22Rv1 (cell line): ENCODE measurements at regions not wholly inside any gene's neighbourhood (a gene's known extent, or its start where the extent isn't known, plus 50 kb on each side); places are given as distances from the start of the nearest gene placed in this dataset.
"Not testable (repeated sequence)": the region's sequence is repeated elsewhere in the genome, so short reads cannot be mapped to it uniquely, and the experiment has no call there.

Experiments used
- H3K27ac ChIP-seq: fragments of 450-650 bp; 2 replicates; pipeline ENCODE4 v1.5.1; 2017
- ZFX ChIP-seq: fragments of 450-650 bp; IDR thresholded peaks from 2 replicates; pipeline ENCODE4 v1.6.1; 2017; ENCODE audit warnings: antibody characterized with exemption, borderline replicate concordance
- TF ChIP-seq, protein P1 (sequence below): fragments of 450-650 bp; IDR thresholded peaks from 2 replicates; pipeline ENCODE4 v1.5.1; 2017; ENCODE audit warnings: mild to moderate bottlenecking

DNA sequence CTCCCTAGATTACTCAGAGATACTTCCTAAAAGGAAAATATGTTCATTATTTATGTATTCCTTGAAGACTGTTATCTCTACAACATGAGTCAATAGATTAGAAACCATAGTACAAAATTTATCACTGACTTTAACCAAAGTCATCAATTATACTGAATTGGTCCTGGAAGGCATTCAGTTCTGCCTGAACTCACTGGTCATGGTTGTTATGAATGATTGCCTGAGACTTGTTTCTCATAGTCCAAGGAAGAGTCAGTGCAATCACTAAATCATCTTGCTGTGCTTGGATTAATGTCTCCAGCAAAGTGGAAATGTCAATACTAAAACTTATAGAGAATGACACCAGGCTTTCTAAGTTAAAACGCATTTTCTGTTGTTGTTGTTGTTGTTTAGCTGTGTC lies 878.6 kb upstream of the MANEA start:
- TF ChIP-seq ZFX, result no peak
- TF ChIP-seq, protein P1, sequence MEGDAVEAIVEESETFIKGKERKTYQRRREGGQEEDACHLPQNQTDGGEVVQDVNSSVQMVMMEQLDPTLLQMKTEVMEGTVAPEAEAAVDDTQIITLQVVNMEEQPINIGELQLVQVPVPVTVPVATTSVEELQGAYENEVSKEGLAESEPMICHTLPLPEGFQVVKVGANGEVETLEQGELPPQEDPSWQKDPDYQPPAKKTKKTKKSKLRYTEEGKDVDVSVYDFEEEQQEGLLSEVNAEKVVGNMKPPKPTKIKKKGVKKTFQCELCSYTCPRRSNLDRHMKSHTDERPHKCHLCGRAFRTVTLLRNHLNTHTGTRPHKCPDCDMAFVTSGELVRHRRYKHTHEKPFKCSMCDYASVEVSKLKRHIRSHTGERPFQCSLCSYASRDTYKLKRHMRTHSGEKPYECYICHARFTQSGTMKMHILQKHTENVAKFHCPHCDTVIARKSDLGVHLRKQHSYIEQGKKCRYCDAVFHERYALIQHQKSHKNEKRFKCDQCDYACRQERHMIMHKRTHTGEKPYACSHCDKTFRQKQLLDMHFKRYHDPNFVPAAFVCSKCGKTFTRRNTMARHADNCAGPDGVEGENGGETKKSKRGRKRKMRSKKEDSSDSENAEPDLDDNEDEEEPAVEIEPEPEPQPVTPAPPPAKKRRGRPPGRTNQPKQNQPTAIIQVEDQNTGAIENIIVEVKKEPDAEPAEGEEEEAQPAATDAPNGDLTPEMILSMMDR, result no peak
- H3K27ac ChIP-seq, result no peak overlapping the region

DNA sequence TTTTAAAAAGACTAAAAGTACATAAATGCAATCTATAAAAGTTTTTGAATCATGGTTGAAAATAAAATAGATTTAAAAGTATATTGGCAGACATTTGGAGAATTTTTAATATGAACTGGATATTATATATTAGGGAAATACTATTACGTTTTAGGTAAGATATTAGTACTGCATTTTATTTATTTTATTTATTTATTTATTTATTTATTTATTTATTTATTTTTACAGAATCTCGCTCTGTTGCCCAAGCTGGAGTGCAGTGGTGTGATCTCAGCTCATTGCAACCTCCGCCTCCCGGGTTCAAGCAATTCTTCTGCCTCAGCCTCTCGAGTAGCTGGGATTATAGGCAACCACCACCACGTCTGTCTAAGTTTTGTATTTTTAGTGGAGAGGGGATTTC lies 890.1 kb upstream of the MANEA start:
- not testable (repeated sequence) for H3K27ac ChIP-seq

GRCh38 chr6:94683409-94683808 lies 893.9 kb upstream of the MANEA start:
- H3K27ac ChIP-seq, result no peak overlapping the region
- TF ChIP-seq, protein P1, result no peak
- TF ChIP-seq ZFX, result no peak

GRCh38 chr6:94680669-94681212 lies 896.6 kb upstream of the MANEA start:
- TF ChIP-seq ZFX, result no peak
- TF ChIP-seq, protein P1, result no peak
- H3K27ac ChIP-seq, result no peak overlapping the region

- no peak for TF ChIP-seq ZFX
- TF ChIP-seq, protein P1, result no peak
- H3K27ac ChIP-seq, result no peak overlapping the region
Observed at GRCh38 chr6:94673251-94673650, 904.1 kb upstream of the MANEA start.

DNA sequence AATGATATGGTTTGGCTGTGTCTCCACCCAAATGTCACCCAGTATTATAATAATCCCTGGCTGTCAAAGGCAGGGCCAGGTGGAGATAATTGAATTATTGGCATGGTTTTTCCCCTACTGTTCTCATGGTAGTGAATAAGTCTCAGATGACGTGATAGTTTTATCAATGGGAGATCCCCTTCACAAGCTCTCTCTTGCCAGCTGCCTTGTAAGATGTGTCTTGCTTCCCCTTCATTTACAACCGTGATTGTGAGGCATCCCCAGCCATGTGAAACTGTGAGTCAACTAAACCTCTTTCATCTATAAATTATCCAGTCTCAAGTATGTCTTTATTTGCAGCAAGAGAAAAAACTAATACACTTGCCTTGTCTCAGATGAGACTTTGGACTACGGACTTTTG lies 907.3 kb upstream of the MANEA start:
- no peak overlapping the region for H3K27ac ChIP-seq
- TF ChIP-seq, protein P1, result no peak
- no peak for TF ChIP-seq ZFX

DNA sequence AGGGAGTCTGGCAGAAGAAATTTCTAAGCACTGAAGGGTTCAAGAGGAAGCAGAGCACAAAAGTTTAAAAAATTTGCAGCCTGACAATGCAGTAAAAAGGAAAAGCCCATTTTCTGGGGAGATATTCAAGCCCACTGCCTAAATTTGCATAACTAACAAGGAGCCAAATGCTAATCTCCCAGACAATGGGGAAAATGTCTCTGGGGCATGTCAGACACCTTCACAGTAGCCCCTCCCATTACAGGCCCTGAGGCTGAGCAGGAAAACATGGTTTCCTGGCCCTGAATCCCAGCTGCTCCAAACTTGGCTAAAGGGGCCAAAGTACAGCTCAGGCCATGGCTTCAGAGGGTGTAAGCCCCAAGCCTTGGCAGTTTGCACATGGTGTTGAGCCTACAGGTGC lies 908.5 kb upstream of the MANEA start:
- TF ChIP-seq, protein P1, result no peak
- no peak for TF ChIP-seq ZFX
- H3K27ac ChIP-seq, result no peak overlapping the region

- TF ChIP-seq, protein P1, result no peak
- no peak for TF ChIP-seq ZFX
- H3K27ac ChIP-seq, result no peak overlapping the region
Observed at GRCh38 chr6:94658929-94659328, 918.4 kb upstream of the MANEA start.
